CD14-positive monocyte (primary cell): ENCODE measurements at regions not wholly inside any gene's neighbourhood (a gene's known extent, or its start where the extent isn't known, plus 50 kb on each side); places are given as distances from the start of the nearest gene placed in this dataset.
A peak's percentile ranks its signal among the peaks of the same experiment; 100 is the strongest.

Experiments used
- DNase-seq, 3 donors: peaks; one replicate each; pipeline ENCODE4 v3.0.0-alpha.2; 2011 to 2022
- H2AFZ ChIP-seq: 2 replicates; pipeline ENCODE4 v1.6.0; 2012; ENCODE audit warnings: mild to moderate bottlenecking, low read depth, low read length, inconsistent platforms; ENCODE audit not compliant: insufficient read depth, poor library complexity, severe bottlenecking
- H3K27ac ChIP-seq, 2 donors: 1 replicate in 1 of 2; 2 replicates in 1 of 2; pipeline ENCODE4 v1.5.1; 2012 to 2013; ENCODE audit warnings: low read length in 2 of 2, control low read depth in 1 of 2, inconsistent platforms in 1 of 2, low read depth in 1 of 2, mild to moderate bottlenecking in 1 of 2
- H3K27me3 ChIP-seq, 2 donors: one replicate each; pipeline versions ENCODE4 v1.6.0 to v1.6.1; 2011 to 2013; ENCODE audit warnings: low read length in 2 of 2; ENCODE audit not compliant: control insufficient read depth in 2 of 2, insufficient read depth in 2 of 2
- H3K36me3 ChIP-seq, 2 donors: replicated peaks in 1 of 2; 1 replicate in 1 of 2; 2 replicates in 1 of 2; pipeline versions ENCODE4 v1.5.1 to v1.6.1; 2012 to 2013; ENCODE audit warnings: low read length in 2 of 2, control low read depth in 1 of 2, inconsistent platforms in 1 of 2, mild to moderate bottlenecking in 1 of 2; ENCODE audit not compliant: insufficient read depth in 2 of 2, control insufficient read depth in 1 of 2
- H3K4me1 ChIP-seq, 2 donors: 1 replicate in 1 of 2; 2 replicates in 1 of 2; pipeline versions ENCODE4 v1.5.1 to v1.6.1; 2012 to 2013; ENCODE audit warnings: low read length in 2 of 2, control low read depth in 1 of 2, inconsistent platforms in 1 of 2, mild to moderate bottlenecking in 1 of 2, moderate library complexity in 1 of 2; ENCODE audit not compliant: insufficient read depth in 2 of 2, control insufficient read depth in 1 of 2
- H3K4me2 ChIP-seq: replicated peaks from 2 replicates; pipeline ENCODE3; 2012; ENCODE audit warnings: low read length, moderate library complexity, mild to moderate bottlenecking; ENCODE audit not compliant: poor library complexity, severe bottlenecking; ENCODE audit errors: extremely low read depth
- H3K4me3 ChIP-seq, 3 experiments: fragments of 200-600 bp in 1 of 3; sonication (generic) in 1 of 3; replicated peaks in 1 of 3; 1 replicate in 2 of 3; 2 replicates in 1 of 3; pipeline ENCODE4 v1.5.1; 2011 to 2013; ENCODE audit warnings: low read length in 3 of 3, mild to moderate bottlenecking in 3 of 3, control low read depth in 2 of 3, low read depth in 2 of 3, inconsistent platforms in 1 of 3, moderate library complexity in 1 of 3
- H3K79me2 ChIP-seq: 2 replicates; pipeline ENCODE4 v1.6.0; 2012; ENCODE audit warnings: mild to moderate bottlenecking, control low read depth, inconsistent platforms, low read length, moderate library complexity; ENCODE audit not compliant: insufficient read depth
- H3K9ac ChIP-seq: 2 replicates; pipeline ENCODE4 v1.6.0; 2017; ENCODE audit warnings: low read length, mild to moderate bottlenecking; ENCODE audit not compliant: insufficient read depth, poor library complexity, severe bottlenecking
- H3K9me3 ChIP-seq, 2 donors: replicated peaks in 1 of 2; 1 replicate in 1 of 2; 2 replicates in 1 of 2; pipeline versions ENCODE4 v1.5.1 to v1.6.1; 2012 to 2013; ENCODE audit warnings: low read length in 2 of 2, control low read depth in 1 of 2; ENCODE audit not compliant: control insufficient read depth in 1 of 2, insufficient read depth in 1 of 2
- H4K20me1 ChIP-seq: 2 replicates; pipeline ENCODE4 v1.6.0; 2012; ENCODE audit warnings: mild to moderate bottlenecking, low read length, control low read depth, moderate library complexity; ENCODE audit not compliant: insufficient read depth
- H3K27ac Mint-ChIP-seq, 7 donors: one replicate each; pipeline ENCODE4 v1.8.0; 2020; ENCODE audit warnings: mild to moderate bottlenecking in 7 of 7, mixed read lengths in 7 of 7, moderate library complexity in 6 of 7, inconsistent platforms in 2 of 7
- H3K27me3 Mint-ChIP-seq, 3 donors: one replicate each; pipeline ENCODE4 v1.8.0; 2021 to 2022; ENCODE audit warnings: low read depth in 3 of 3, mild to moderate bottlenecking in 3 of 3, mixed read lengths in 3 of 3, moderate library complexity in 3 of 3, inconsistent platforms in 1 of 3
- H3K36me3 Mint-ChIP-seq, 2 donors: one replicate each; pipeline ENCODE4 v1.8.0; 2020; ENCODE audit warnings: mixed read lengths in 2 of 2, inconsistent platforms in 1 of 2, mild to moderate bottlenecking in 1 of 2
- H3K4me1 Mint-ChIP-seq: one replicate; pipeline ENCODE4 v1.8.0; 2020; ENCODE audit warnings: mild to moderate bottlenecking, mixed read lengths
- H3K4me3 Mint-ChIP-seq, 2 donors: one replicate each; pipeline ENCODE4 v1.8.0; 2020; ENCODE audit warnings: mild to moderate bottlenecking in 2 of 2, mixed read lengths in 2 of 2, moderate library complexity in 1 of 2
- H3K9me3 Mint-ChIP-seq, 7 donors: one replicate each; pipeline ENCODE4 v1.8.0; 2020 to 2022; ENCODE audit warnings: mixed read lengths in 7 of 7, mild to moderate bottlenecking in 6 of 7, moderate library complexity in 6 of 7, inconsistent platforms in 2 of 7
- CTCF ChIP-seq: fragments of 200-600 bp; IDR thresholded peaks from one replicate; pipeline ENCODE4 v1.8.0; 2022; ENCODE audit warnings: antibody characterized with exemption, mild to moderate bottlenecking
- WGBS: methylation state at CpG from one replicate; pipeline ENCODE4 v1.1.5; 2013; ENCODE audit warnings: missing lambda C conversion rate; ENCODE audit not compliant: insufficient coverage; 5-methylcytosine and 5-hydroxymethylcytosine counted together
- intact Hi-C, 2 donors: fragments of 100-400 bp; cut with micrococcal nuclease; formaldehyde crosslinking; loops; one replicate each; pipeline versions ENCODE4 v1.15.0 to v1.15.1; 2023

- peak; percentile 2 to 28 (median 25) for DNase-seq
- no peaks in the 10 kb centered on the region for H3K4me1 ChIP-seq
- H3K79me2 ChIP-seq = no peaks in the 10 kb centered on the region
- H3K4me3 Mint-ChIP-seq = no peak overlapping the region
- H3K27ac ChIP-seq = no peak overlapping the region
- peaks cover 0 to 1% (median 1%) of the 10 kb centered on the region in 3 donors for H3K27me3 Mint-ChIP-seq
- H3K27ac Mint-ChIP-seq = no peak overlapping the region
- no peaks in the 10 kb centered on the region for H3K9me3 Mint-ChIP-seq
- H3K9ac ChIP-seq = no peak overlapping the region
- no peak overlapping the region for H3K4me3 ChIP-seq
- H3K27me3 ChIP-seq = no peaks in the 10 kb centered on the region
- no peaks in the 10 kb centered on the region for H3K4me1 Mint-ChIP-seq
- no peaks in the 10 kb centered on the region for H3K36me3 Mint-ChIP-seq
- H3K9me3 ChIP-seq = no peaks in the 10 kb centered on the region
- no peaks in the 10 kb centered on the region for H4K20me1 ChIP-seq
- H3K4me2 ChIP-seq = no peak overlapping the region
- 30% methylated on average over 2 of the region's 7 CpGs for WGBS
- TF ChIP-seq CTCF = peak; percentile 77
- intact Hi-C loops = loop anchor here (5.0 kb wide), 2 partner anchors 834 to 1109 kb away; partner anchors contain the start of gene MRPL39 (in 1 of the 2)
- no peaks in the 10 kb centered on the region for H3K36me3 ChIP-seq
- H2AFZ ChIP-seq = no peak overlapping the region
Observed at GRCh38 chr21:26715878-26716506, 129.2 kb downstream of the ADAMTS1 start.

GRCh38 chr21:26715116-26715515, 130.1 kb downstream of the ADAMTS1 start:
- H3K27me3 ChIP-seq = no peaks in the 10 kb centered on the region
- Mint-ChIP-seq H3K4me1 (no peaks in the 10 kb centered on the region), H3K4me3 (no peak overlapping the region), H3K36me3 (no peaks in the 10 kb centered on the region), H3K9me3 (no peaks in the 10 kb centered on the region), H3K27me3 (peaks cover 0 to 1% (median 1%) of the 10 kb centered on the region in 3 donors), H3K27ac (no peak overlapping the region)
- DNase-seq = no peak
- no peak for TF ChIP-seq CTCF
- H2AFZ ChIP-seq = no peak overlapping the region
- H4K20me1 ChIP-seq = no peaks in the 10 kb centered on the region
- no peaks in the 10 kb centered on the region for H3K79me2 ChIP-seq
- H3K4me1 ChIP-seq = no peaks in the 10 kb centered on the region
- H3K9ac ChIP-seq = no peak overlapping the region
- intact Hi-C loops = loop anchor here (5.0 kb wide), 2 partner anchors 833 to 1108 kb away; partner anchors contain the start of gene MRPL39 (in 1 of the 2)
- no peaks in the 10 kb centered on the region for H3K9me3 ChIP-seq
- no peak overlapping the region for H3K27ac ChIP-seq
- WGBS = 100% methylated on average over 2 of the region's 4 CpGs
- H3K36me3 ChIP-seq = no peaks in the 10 kb centered on the region
- H3K4me3 ChIP-seq = no peak overlapping the region
- no peak overlapping the region for H3K4me2 ChIP-seq
